ENCODE measurements at regions not wholly inside any gene's neighbourhood (a gene's known extent, or its start where the extent isn't known, plus 50 kb on each side); places are given as distances from the start of the nearest gene placed in this dataset.

- ATAC-seq: no peak
- no peak for TF ChIP-seq CTCF (IDR thresholded peaks at IDR 0.05)
- H3K4me1 ChIP-seq: no peaks in the 10 kb centered on the region
- no peaks in the 10 kb centered on the region for H3K36me3 ChIP-seq
- H3K4me3 ChIP-seq: no peak overlapping the region
- no peak for DNase-seq
- no peaks in the 10 kb centered on the region for H3K9me3 ChIP-seq
- intact Hi-C loops (cut with DNase I): no loop called here
- no peaks in the 10 kb centered on the region for H3K27me3 ChIP-seq
- no peak overlapping the region for H3K27ac ChIP-seq
- 61 to 64% methylated on average over 3 of the region's 3 CpGs for WGBS, 2 donors
Measured at GRCh38 chr2:234751275-234751973, 200.4 kb upstream of the SH3BP4 start.

DNA sequence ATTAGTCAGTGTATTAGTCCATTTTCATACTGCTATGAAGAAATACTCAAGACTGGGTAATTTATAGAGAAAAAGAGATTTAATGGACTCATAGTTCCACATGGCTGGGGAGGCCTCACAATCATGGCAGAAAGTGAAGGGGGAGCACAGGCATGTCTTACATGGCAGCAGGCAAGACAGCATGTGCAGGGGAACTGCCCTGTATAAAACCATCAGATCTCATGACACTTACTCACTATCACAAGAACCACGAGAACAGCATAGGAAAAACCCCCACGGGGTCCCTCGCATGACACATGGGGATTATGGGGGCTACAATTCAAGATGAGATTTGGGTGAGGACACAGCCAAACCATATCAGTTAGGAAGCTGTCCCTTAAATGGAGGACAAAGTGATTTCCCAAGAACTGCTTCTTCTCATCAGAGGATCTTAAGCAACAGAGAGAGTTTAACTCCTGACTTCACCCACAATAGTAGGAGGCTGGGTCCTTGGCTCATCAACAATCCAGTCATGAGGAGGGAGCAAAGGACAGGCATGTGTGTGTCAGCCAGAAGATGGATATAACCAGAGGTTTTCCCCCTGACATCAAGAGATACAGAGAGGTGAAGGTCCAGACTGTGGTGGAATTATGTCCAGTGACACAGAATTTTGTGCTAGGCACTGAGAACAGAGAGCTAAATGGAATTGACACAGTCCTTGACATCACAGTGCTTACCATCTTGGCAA is 203.8 kb upstream of the SH3BP4 start:
- Histone ChIP-seq H3K36me3 (no peaks in the 10 kb centered on the region), H3K9me3 (no peaks in the 10 kb centered on the region), H3K4me1 (no peaks in the 10 kb centered on the region), H3K27ac (no peak overlapping the region), H3K27me3 (peaks cover 0 to 3% (median 0%) of the 10 kb centered on the region in 7 donors), H3K4me3 (no peak overlapping the region)
- intact Hi-C loops (cut with DNase I): no loop called here
- no peak for DNase-seq
- no peak for TF ChIP-seq CTCF (IDR thresholded peaks at IDR 0.05)
- WGBS, 2 donors: 76 to 91% methylated on average over 3 of the region's 3 CpGs
- no peak for ATAC-seq

- H3K36me3 ChIP-seq: no peaks in the 10 kb centered on the region
- ATAC-seq: no peak
- intact Hi-C loops (cut with DNase I): no loop called here
Measured at GRCh38 chr2:234747032-234747431, 204.8 kb upstream of the SH3BP4 start.

DNA sequence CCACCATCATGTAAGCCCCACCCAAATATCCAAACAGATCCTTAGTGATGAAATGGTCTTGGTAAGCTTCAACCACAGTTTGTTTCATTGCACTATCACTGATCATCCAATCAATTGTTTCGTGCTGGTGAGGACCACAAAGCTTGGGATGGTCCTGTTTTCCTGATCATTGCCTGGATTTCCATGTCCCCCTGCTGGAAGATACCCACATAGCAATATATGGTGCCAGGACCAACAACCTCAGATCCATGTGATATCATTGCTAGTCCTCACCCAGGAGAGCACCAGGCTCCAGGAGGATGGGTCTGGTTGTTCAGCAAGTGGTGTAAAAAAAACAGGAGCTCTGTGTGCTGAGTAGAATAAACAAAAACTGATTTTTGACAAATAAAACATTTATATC is 206.5 kb upstream of the SH3BP4 start:
- Histone ChIP-seq H3K4me1 (no peaks in the 10 kb centered on the region), H3K4me3 (no peak overlapping the region), H3K36me3 (no peaks in the 10 kb centered on the region), H3K9me3 (peaks cover 0 to 10% (median 0%) of the 10 kb centered on the region in 11 donors), H3K27me3 (peaks cover 0 to 3% (median 0%) of the 10 kb centered on the region in 7 donors), H3K27ac (no peak overlapping the region)
- WGBS, 2 donors: 88 to 91% methylated on average over 1 of the region's 1 CpG
- DNase-seq (no peak), ATAC-seq (no peak)
- TF ChIP-seq CTCF (IDR thresholded peaks at IDR 0.05): no peak
- intact Hi-C loops (cut with DNase I): no loop called here

More at GRCh38 chr2:234747032-234747431, 204.8 kb upstream of the SH3BP4 start:
- H3K27ac ChIP-seq: no peak overlapping the region
- DNase-seq: no peak
- no peak for TF ChIP-seq CTCF (IDR thresholded peaks at IDR 0.05)
- no peaks in the 10 kb centered on the region for H3K4me1 ChIP-seq
- H3K4me3 ChIP-seq: no peak overlapping the region
- H3K9me3 ChIP-seq: peaks cover 0 to 6% (median 0%) of the 10 kb centered on the region in 11 donors
- peaks cover 0 to 3% (median 0%) of the 10 kb centered on the region in 7 donors for H3K27me3 ChIP-seq

Measured in heart right ventricle (tissue), 16 donors.